ENCODE measurements at regions not wholly inside any gene's neighbourhood (a gene's known extent, or its start where the extent isn't known, plus 50 kb on each side); places are given as distances from the start of the nearest gene placed in this dataset.

DNA sequence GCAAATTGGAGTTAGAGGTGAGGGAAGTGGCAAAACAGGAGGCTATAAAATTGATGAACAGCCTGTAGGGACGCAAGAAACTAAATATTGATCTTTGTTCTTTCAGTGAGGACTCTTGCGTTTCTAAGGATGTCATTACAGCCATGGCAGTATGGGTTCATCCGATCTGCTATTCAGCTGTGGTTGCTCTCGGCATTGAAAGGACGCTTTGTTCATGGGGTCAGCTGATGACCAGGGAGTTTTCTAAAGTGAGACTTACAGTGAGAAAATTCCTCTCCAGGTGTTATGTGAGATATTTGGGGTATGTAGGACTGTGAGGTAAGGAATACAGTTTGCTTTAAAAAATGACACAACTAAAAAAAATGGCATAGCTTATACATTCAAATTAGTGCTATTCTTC is 52.7 kb upstream of the PELI1 start:
- Histone ChIP-seq H3K27ac (no peak overlapping the region), H3K4me3 (no peak overlapping the region), H3K4me1 (replicated peaks in 1 of 2) (peaks cover 5 to 15% of the 10 kb centered on the region in 2 donors)
- in situ Hi-C loops (cut with MboI; ENCODE audit: low pct_unique_long_range_greater_than_20kb in 2 of 9, low sequenced_read_pairs in 9 of 9, unreplicated experiment in 9 of 9) = no loop called here
- ATAC-seq (replicated peaks in 6 of 8) = peak in 5 of 8 experiments; percentile 47 to 94 (median 56)
- 0 to 78% (median 16%) methylated on average over 2 to 5 of the region's 5 CpGs; no CpG with 5 or more reads in 3 of the 10 experiments for WGBS, 10 experiments

DNA sequence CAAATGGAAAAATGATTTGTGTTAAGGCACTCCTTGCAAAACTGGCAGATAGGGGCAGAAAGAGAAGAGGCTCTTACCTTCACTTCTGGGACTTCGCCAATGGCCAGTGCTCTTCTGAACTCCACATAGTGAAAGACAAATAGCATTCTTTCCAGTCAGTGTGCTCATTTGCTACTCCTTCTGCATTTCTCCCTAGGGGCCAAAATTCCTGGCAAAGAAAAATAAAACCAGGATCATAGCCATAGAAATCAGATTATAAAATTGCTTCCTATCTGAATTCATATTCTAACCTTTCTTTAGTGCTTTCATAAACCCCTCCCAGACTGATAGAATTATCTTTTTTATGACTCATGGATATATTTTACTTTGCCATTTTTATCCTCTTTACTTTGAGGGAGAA is 56.9 kb upstream of the PELI1 start:
- peak in 2 of 8 experiments; percentile 13 to 55 for ATAC-seq (replicated peaks in 6 of 8)
- Histone ChIP-seq H3K4me3 (no peak overlapping the region), H3K27ac (no peak overlapping the region), H3K4me1 (replicated peaks in 1 of 2) (peaks cover 16 to 26% of the 10 kb centered on the region in 2 donors)
- in situ Hi-C loops (cut with MboI; ENCODE audit: low pct_unique_long_range_greater_than_20kb in 2 of 9, low sequenced_read_pairs in 9 of 9, unreplicated experiment in 9 of 9) = no loop called here
- whole genome bisulfite sequencing, 10 experiments = 89 to 100% (median 100%) methylated on average over 1 of the region's 1 CpG; no CpG with 5 or more reads in 4 of the 10 experiments

DNA sequence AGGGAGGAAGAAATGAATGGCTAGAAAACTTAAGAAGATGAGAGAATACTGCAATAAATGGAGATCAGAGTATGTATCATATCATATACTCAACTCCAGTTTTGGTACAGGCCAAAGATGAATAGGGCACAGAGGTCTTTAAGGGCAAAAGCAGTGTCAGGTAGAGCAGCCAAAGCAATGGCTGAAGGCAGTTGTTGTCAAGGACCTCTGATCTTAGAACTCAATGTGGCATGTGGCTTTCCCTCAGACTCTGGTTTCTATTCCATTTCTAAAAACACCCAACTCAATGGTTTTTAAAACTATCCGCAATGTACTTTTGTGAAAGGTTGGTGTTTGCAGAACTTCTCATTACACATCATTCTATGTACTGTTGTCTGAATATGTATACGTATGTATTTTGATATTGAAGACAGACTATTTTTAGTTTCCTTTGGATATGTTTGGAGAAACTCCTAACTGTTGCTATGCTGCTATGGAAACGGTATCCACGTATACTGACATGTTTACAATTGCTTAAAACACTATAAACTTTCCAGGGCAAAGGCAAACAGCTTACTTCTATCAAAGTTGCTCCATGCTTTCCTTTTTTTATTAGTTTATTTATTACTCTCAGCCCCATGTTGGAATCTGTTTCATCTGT is 58.1 kb upstream of the PELI1 start:
- 20 to 90% (median 66%) methylated on average over 2 to 4 of the region's 4 CpGs; no CpG with 5 or more reads in 2 of the 10 experiments for WGBS, 10 experiments
- in situ Hi-C loops (cut with MboI; ENCODE audit: low pct_unique_long_range_greater_than_20kb in 2 of 9, low sequenced_read_pairs in 9 of 9, unreplicated experiment in 9 of 9) = no loop called here
- Histone ChIP-seq H3K4me1 (replicated peaks in 1 of 2) (peaks cover 11 to 15% of the 10 kb centered on the region in 2 donors), H3K4me3 (no peak overlapping the region), H3K27ac (no peak overlapping the region)
- ATAC-seq (replicated peaks in 6 of 8) = peak in 4 of 8 experiments; percentile 63 to 95 (median 76)

DNA sequence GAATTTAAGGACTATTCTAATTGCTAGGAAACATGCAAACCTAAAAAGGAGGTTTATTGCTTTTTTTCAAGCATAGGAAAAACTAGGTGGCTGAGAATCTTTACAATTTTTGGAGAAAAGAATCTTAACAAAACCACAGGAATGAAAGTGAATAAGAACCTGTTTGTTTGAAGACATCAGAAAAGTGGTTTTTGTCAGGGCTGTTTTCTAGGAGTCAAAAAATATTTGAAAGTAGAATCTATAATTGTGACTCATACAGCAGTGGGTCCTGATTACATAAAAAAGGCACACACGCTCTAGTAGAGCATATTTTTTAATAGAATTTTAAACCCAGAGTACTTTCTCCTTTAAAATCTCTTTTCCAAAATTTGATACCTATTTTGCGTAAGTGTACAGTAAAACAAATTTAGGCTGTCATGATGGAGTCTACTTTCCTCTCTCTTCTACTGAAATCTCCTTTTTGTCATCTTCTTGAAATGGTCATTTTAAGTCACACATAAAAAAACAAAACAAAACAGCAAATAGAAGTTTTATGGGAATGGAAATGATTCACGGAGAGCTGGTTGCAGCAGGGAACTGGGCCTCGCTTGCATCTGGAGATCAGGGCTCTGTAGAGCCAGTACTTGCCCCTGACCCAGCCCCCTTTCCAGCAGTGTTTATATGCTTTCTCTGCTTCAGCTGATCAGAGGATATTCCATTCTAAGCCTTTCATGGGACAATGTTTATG is 59.1 kb upstream of the PELI1 start:
- peak in 7 of 8 experiments; percentile 66 to 90 (median 85) for ATAC-seq (replicated peaks in 6 of 8)
- WGBS, 10 experiments = 10 to 100% (median 72%) methylated on average over 1 to 4 of the region's 4 CpGs
- Histone ChIP-seq H3K27ac (no peak overlapping the region), H3K4me3 (no peak overlapping the region), H3K4me1 (replicated peaks in 1 of 2) (peaks cover 11 to 12% of the 10 kb centered on the region in 2 donors)
- in situ Hi-C loops (cut with MboI; ENCODE audit: low pct_unique_long_range_greater_than_20kb in 2 of 9, low sequenced_read_pairs in 9 of 9, unreplicated experiment in 9 of 9) = no loop called here

DNA sequence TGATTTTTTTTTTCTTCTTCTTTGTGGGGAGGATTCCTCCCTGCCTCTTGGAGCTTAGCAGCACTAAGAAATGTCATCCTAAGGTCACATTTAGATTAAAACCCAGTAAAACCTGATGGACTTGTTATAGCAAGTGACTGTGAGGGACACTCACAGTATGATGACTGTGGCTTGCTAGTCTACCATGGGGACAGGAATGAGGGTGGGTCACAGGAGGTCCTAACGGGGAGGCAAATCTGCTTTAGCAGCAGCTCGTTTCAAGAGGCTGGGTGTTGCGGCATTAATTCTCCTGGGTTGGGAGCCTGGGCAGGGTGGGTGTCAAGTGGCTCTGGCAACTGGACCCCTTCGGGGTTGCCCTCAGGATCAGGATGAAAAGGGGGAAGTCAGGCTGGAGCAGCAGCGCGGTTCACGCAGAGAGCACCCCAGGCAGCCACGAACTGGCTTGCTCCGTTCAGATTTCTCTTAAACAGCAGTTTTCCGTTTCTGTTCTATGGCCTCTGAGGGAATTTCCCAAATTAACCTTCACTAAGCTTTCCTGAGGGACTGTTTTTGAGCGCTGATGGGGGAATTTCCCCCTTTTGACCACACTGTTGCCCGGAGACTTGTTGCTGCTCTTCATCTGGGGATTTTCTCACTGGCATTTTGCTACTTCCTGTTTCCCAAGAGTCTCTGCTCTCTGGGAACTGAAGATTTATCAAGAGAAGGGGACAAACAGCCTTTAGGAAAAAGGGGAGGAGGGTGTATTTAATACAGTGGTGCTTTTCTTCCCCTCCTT is 59.8 kb upstream of the PELI1 start:
- 0 to 81% (median 66%) methylated on average over 1 to 8 of the region's 12 CpGs; no CpG with 5 or more reads in 2 of the 10 experiments for WGBS, 10 experiments
- in situ Hi-C loops (cut with MboI; ENCODE audit: low pct_unique_long_range_greater_than_20kb in 2 of 9, low sequenced_read_pairs in 9 of 9, unreplicated experiment in 9 of 9) = no loop called here
- ATAC-seq (replicated peaks in 6 of 8) = peak in 6 of 8 experiments; percentile 27 to 82 (median 76)
- Histone ChIP-seq H3K4me3 (no peak overlapping the region), H3K4me1 (replicated peaks in 1 of 2) (peaks cover 11 to 12% of the 10 kb centered on the region in 2 donors), H3K27ac (no peak overlapping the region)

DNA sequence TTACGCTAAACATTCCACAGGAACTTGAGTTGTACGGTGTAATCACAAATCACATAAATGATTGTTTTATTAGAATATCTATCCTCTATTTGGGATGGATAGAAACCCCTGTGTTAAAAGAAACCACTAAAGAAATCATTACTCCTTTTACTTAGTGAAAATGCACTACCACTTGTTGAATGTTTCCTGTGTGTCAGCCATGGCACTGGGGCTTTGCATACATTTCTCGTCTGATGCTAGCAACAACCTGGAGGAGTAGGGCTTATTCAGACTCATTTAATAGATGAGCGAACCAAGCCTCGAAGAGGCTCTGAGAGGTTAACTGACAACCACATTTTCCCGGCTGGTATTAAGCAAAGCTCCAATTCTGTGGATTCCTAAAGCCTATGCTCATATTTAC is 60.5 kb upstream of the PELI1 start:
- 80 to 100% (median 94%) methylated on average over 1 to 6 of the region's 6 CpGs; no CpG with 5 or more reads in 2 of the 10 experiments for WGBS, 10 experiments
- peaks cover 11 to 12% of the 10 kb centered on the region in 2 donors for H3K4me1 ChIP-seq (replicated peaks in 1 of 2)
- in situ Hi-C loops (cut with MboI; ENCODE audit: low pct_unique_long_range_greater_than_20kb in 2 of 9, low sequenced_read_pairs in 9 of 9, unreplicated experiment in 9 of 9) = no loop called here
- no peak for ATAC-seq (replicated peaks in 6 of 8)
- H3K4me3 ChIP-seq = no peak overlapping the region
- no peak overlapping the region for H3K27ac ChIP-seq

DNA sequence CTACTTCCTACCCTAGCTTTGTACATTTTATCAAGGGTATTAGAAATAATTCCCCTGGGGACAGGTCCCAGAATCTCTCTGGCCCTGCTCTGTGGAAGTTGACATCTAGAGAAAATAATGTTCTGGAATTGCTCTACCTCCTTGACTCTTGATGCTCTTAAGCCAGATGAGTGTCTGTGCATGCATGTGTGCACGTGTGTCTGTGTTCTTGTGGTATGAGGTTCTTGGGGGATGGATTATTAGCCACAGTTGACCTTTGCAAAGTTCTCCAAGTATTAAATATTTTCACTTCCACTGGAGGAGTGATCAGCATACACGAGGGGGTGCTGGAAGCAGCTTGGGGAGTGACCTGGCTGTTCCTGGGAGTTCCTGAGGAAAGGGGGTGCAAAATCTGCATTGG is 61.2 kb upstream of the PELI1 start:
- H3K4me1 ChIP-seq (replicated peaks in 1 of 2) = peaks cover 11 to 12% of the 10 kb centered on the region in 2 donors
- in situ Hi-C loops (cut with MboI; ENCODE audit: low pct_unique_long_range_greater_than_20kb in 2 of 9, low sequenced_read_pairs in 9 of 9, unreplicated experiment in 9 of 9) = no loop called here
- no peak overlapping the region for H3K27ac ChIP-seq
- 83 to 100% (median 93%) methylated on average over 1 to 2 of the region's 2 CpGs; no CpG with 5 or more reads in 6 of the 10 experiments for WGBS, 10 experiments
- ATAC-seq (replicated peaks in 6 of 8) = no peak
- no peak overlapping the region for H3K4me3 ChIP-seq

DNA sequence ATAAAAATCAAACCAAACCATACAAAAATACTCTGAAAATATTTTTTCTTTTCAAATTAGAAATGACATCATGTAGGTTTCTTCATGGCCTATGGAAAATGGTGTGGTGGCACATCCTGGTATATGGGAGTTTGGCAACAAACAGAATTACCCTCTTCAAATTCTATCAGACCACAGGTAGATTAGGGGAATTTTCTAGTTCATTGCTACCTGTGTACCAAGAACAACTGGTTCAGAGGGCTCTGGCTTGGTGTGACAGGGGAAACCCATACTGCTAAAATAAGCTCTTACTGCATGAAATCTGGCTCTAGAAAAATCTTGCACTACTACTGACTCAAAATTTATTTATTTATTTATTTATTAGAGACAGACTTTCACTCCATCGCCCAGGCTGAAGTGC is 63.4 kb upstream of the PELI1 start:
- Histone ChIP-seq H3K4me3 (no peak overlapping the region), H3K4me1 (replicated peaks in 1 of 2) (peaks cover 11 to 12% of the 10 kb centered on the region in 2 donors), H3K27ac (no peak overlapping the region)
- in situ Hi-C loops (cut with MboI; ENCODE audit: low pct_unique_long_range_greater_than_20kb in 2 of 9, low sequenced_read_pairs in 9 of 9, unreplicated experiment in 9 of 9) = no loop called here
- no peak for ATAC-seq (replicated peaks in 6 of 8)
- WGBS, 10 experiments = 44 to 100% (median 80%) methylated on average over 1 of the region's 1 CpG; no CpG with 5 or more reads in 6 of the 10 experiments

DNA sequence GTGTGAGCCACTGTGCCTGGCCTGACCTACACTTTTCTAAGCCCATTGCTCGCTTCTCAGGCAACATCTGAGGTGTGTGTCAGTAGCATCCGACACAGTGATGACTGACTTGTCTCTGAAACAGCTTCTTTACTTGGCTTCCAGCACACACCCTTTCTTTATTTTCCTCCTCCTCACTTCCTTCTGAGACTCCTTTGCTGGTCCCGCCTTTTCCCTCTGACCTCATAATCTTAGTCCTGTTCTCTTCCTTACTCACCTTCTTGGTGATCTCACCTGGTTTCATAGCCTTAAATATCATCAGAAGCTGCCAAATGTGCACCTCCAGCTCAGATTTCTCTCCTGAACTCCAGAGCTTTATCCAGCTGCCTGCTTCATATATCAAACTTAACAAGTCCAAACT is 66.6 kb upstream of the PELI1 start:
- WGBS, 10 experiments = 73 to 100% (median 93%) methylated on average over 1 to 3 of the region's 3 CpGs; no CpG with 5 or more reads in 2 of the 10 experiments
- in situ Hi-C loops (cut with MboI; ENCODE audit: low pct_unique_long_range_greater_than_20kb in 2 of 9, low sequenced_read_pairs in 9 of 9, unreplicated experiment in 9 of 9) = no loop called here
- peaks cover 14 to 18% of the 10 kb centered on the region in 2 donors for H3K4me1 ChIP-seq (replicated peaks in 1 of 2)
- H3K4me3 ChIP-seq = no peak overlapping the region
- no peak overlapping the region for H3K27ac ChIP-seq
- no peak for ATAC-seq (replicated peaks in 6 of 8)

DNA sequence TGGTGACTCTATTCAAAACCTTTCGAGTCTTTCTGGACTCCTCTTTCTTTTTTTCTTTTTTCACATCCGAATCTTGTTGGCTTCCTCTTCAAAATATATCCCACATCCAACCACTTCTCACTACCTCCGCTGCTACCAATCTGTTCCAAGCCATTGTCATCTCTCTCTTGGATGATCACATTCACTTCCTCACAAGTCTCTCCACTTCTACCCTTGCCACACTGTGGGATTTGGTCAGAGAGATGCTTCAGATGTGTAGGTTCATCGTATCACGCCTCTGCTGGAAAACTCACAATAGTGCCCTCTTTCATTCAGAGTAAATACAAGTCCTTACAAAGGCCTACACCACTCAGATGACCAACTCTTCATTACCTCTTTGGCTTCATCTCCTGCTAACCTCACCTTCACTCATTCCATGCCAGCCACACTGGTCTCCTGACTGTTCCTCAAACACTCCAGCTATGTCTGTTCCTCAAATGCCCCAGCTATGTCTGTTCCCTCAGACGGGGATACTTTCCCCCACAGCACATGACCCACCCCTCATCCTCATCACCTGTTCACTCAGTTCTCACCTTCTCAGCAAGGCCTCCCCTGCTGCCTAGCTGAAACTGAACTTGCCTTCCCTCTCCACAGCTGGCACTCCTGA is 67.2 kb upstream of the PELI1 start:
- in situ Hi-C loops (cut with MboI; ENCODE audit: low pct_unique_long_range_greater_than_20kb in 2 of 9, low sequenced_read_pairs in 9 of 9, unreplicated experiment in 9 of 9) = no loop called here
- WGBS, 10 experiments = 67 to 100% (median 91%) methylated on average over 1 to 6 of the region's 6 CpGs; no CpG with 5 or more reads in 1 of the 10 experiments
- Histone ChIP-seq H3K4me3 (no peak overlapping the region), H3K4me1 (replicated peaks in 1 of 2) (peaks cover 14 to 18% of the 10 kb centered on the region in 2 donors), H3K27ac (no peak overlapping the region)
- no peak for ATAC-seq (replicated peaks in 6 of 8)

DNA sequence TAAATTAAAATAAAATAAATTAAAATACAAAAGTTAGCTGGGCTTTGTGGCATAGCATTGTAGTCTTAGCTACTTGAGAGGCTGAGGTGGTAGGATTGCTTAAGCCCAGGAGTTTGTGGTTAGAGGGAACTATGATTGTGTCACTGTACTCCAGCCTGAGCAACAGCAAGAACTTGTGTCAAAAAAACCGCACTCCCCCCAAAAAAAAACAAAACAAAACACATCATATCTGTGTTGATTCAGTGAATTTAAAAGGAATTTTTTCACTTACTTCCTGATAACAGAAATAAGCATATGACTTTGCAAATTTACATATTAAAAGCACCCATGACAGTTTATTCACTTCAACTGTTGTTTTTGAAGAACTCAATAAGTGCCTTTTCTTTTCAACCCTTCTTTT is 68.1 kb upstream of the PELI1 start:
- H3K4me3 ChIP-seq = no peak overlapping the region
- WGBS, 10 experiments = 67 to 100% (median 89%) methylated on average over 1 of the region's 1 CpG; no CpG with 5 or more reads in 2 of the 10 experiments
- H3K4me1 ChIP-seq (replicated peaks in 1 of 2) = peaks cover 14 to 18% of the 10 kb centered on the region in 2 donors
- H3K27ac ChIP-seq = no peak overlapping the region
- in situ Hi-C loops (cut with MboI; ENCODE audit: low pct_unique_long_range_greater_than_20kb in 2 of 9, low sequenced_read_pairs in 9 of 9, unreplicated experiment in 9 of 9) = no loop called here
- peak in 2 of 8 experiments; percentile 13 to 17 for ATAC-seq (replicated peaks in 6 of 8)

DNA sequence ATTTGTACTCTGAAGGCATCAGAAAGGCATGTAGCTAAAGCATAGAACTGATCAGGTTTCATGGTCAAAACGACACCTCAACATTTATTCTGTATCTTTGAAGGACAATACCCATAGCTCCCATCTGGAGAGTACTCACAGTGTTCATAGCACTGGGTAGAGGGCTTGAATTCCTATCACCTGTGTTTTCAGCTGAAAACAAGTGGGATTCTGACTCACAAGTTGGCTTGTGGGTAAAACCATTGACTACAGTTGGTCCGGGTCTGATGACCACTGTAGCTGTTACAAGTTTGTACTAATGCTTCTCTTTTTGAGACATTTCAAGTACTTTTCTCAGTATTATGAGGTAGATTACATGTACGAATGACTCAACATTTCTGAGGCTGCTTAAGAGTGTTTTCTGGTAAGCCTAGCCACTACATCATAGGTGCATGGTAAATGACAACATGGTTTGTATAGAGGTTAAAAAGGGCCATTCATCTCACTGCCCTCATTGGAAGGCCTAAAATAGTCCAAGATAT is 68.6 kb upstream of the PELI1 start:
- no peak overlapping the region for H3K4me3 ChIP-seq
- peaks cover 14 to 18% of the 10 kb centered on the region in 2 donors for H3K4me1 ChIP-seq (replicated peaks in 1 of 2)
- WGBS, 10 experiments = 52 to 100% (median 80%) methylated on average over 1 to 2 of the region's 3 CpGs
- peak in 7 of 8 experiments; percentile 31 to 81 (median 60) for ATAC-seq (replicated peaks in 6 of 8)
- in situ Hi-C loops (cut with MboI; ENCODE audit: low pct_unique_long_range_greater_than_20kb in 2 of 9, low sequenced_read_pairs in 9 of 9, unreplicated experiment in 9 of 9) = no loop called here
- H3K27ac ChIP-seq = no peak overlapping the region
